A549 (cell line): ENCODE measurements at regions not wholly inside any gene's neighbourhood (a gene's known extent, or its start where the extent isn't known, plus 50 kb on each side); places are given as distances from the start of the nearest gene placed in this dataset.
A peak's percentile ranks its signal among the peaks of the same experiment; 100 is the strongest.

ENCODE experiments used
- ATAC-seq, 2 experiments: fragments of 200-7000 bp in 1 of 2; fragments of >200 bp in 1 of 2; cut with Nextera tagmentation in 1 of 2; cut with Tn5 transposase in 1 of 2; 3 replicates each; pipeline versions ENCODE4 v1.8.0 to v1.9.1; 2018 to 2020; ENCODE audit warnings: mild to moderate bottlenecking in 1 of 2, moderate library complexity in 1 of 2
- CTCF ChIA-PET: fragments of 300-600 bp; sonication (Branson Sonifier 250); formaldehyde crosslinking; extraction: SDS; loops from one replicate; lab custom pipeline; 2021; ENCODE audit warnings: antibody characterized with exemption, inconsistent platforms; lab: Yijun Ruan, JAX
- POLR2A ChIA-PET: fragments of 350-600 bp; formaldehyde crosslinking; extraction: SDS; loops from one replicate; lab custom pipeline; 2021; ENCODE audit warnings: antibody characterized with exemption, inconsistent platforms; lab: Yijun Ruan, JAX
- DNase-seq, 2 experiments: peaks; one replicate each; pipeline versions ENCODE4 v3.0.0 to v3.0.0-alpha.2; 2011 to 2016; ENCODE audit warnings: low read depth in 1 of 2, low spot score in 1 of 2
- FAIRE-seq: peaks from 2 replicates; lab custom pipeline; 2011; peaks lifted over from hg19 to GRCh38; lab: Jason Lieb, UNC
- H3K27ac ChIP-seq, 2 experiments: fragments of >200 bp; sonication (Bioruptor Twin); formaldehyde crosslinking; 3 replicates each; pipeline ENCODE4 v1.5.1; 2016 to 2017
- H3K4me1 ChIP-seq: fragments of >200 bp; sonication (Bioruptor Twin); formaldehyde crosslinking; 3 replicates; pipeline ENCODE4 v1.6.1; 2016
- H3K4me2 ChIP-seq: fragments of >200 bp; sonication (Bioruptor Twin); formaldehyde crosslinking; 3 replicates; pipeline ENCODE4 v1.6.1; 2016
- H3K4me3 ChIP-seq: fragments of >200 bp; sonication (Bioruptor Twin); formaldehyde crosslinking; 3 replicates; pipeline ENCODE4 v1.5.1; 2016
- H3K9me3 ChIP-seq: fragments of >200 bp; sonication (Bioruptor Twin); formaldehyde crosslinking; 3 replicates; pipeline ENCODE4 v1.6.1; 2016
- CEBPB ChIP-seq, 2 experiments: fragments of >200 bp in 1 of 2; sonication (Bioruptor Twin) in 1 of 2; formaldehyde crosslinking in 1 of 2; IDR thresholded peaks; 2 replicates each; pipeline ENCODE4 v1.6.1; 2012 to 2016
- CHD4 ChIP-seq: fragments of 200-600 bp; sonication (generic); IDR thresholded peaks from 2 replicates; pipeline ENCODE4 v1.6.1; 2016; ENCODE audit warnings: antibody characterized with exemption, mild to moderate bottlenecking, borderline replicate concordance
- FOSB ChIP-seq: fragments of 250-450 bp; sonication (Bioruptor Pico); IDR thresholded peaks from 2 replicates; pipeline ENCODE4 v1.5.0; 2020; ENCODE audit warnings: mild to moderate bottlenecking, moderate library complexity
- FOSL2 ChIP-seq, 2 experiments: fragments of 450-650 bp in 1 of 2; fragments of >200 bp in 1 of 2; sonication (Bioruptor Twin) in 1 of 2; formaldehyde crosslinking; IDR thresholded peaks; 2 replicates each; pipeline versions ENCODE4 v1.5.0 to v1.6.1; 2016 to 2020; ENCODE audit warnings: mild to moderate bottlenecking in 1 of 2, moderate library complexity in 1 of 2
- HEYL ChIP-seq: fragments of 250-450 bp; sonication (Bioruptor Pico); IDR thresholded peaks from 2 replicates; pipeline ENCODE4 v1.8.0; 2021; ENCODE audit warnings: mild to moderate bottlenecking, moderate library complexity
- HOXA7 ChIP-seq: fragments of 250-450 bp; sonication (Bioruptor Pico); IDR thresholded peaks from 2 replicates; pipeline ENCODE4 v1.5.0; 2020; ENCODE audit warnings: mild to moderate bottlenecking, moderate library complexity
- HOXB13 ChIP-seq: fragments of 250-450 bp; sonication (Bioruptor Pico); IDR thresholded peaks from 2 replicates; pipeline ENCODE4 v1.5.0; 2020; ENCODE audit warnings: low read depth, mild to moderate bottlenecking, moderate library complexity
- HOXB5 ChIP-seq: fragments of 250-450 bp; sonication (Bioruptor Pico); IDR thresholded peaks from 2 replicates; pipeline ENCODE4 v1.5.0; 2020; ENCODE audit warnings: mild to moderate bottlenecking, moderate library complexity
- JUNB ChIP-seq: fragments of >200 bp; sonication (Bioruptor Twin); formaldehyde crosslinking; IDR thresholded peaks from 2 replicates; pipeline ENCODE4 v1.6.1; 2016
- KDM5A ChIP-seq: fragments of 200-600 bp; sonication (generic); IDR thresholded peaks from 2 replicates; pipeline ENCODE4 v1.6.1; 2016; ENCODE audit warnings: antibody characterized with exemption, mild to moderate bottlenecking
- MYC ChIP-seq: IDR thresholded peaks from 2 replicates; pipeline ENCODE4 v1.6.1; 2012; ENCODE audit warnings: mild to moderate bottlenecking, inconsistent platforms, low read length, improper control_type of control experiment, borderline replicate concordance
- NPAS2 ChIP-seq: fragments of 250-450 bp; sonication (Bioruptor Pico); IDR thresholded peaks from 2 replicates; pipeline ENCODE4 v1.8.0; 2022; ENCODE audit warnings: mild to moderate bottlenecking, moderate library complexity, borderline replicate concordance
- POLR2AphosphoS2 ChIP-seq: conservative IDR thresholded peaks from 2 replicates; pipeline ENCODE4 v1.6.1; 2012; ENCODE audit warnings: low read length, improper control_type of control experiment, inconsistent platforms
- TP53 ChIP-seq: fragments of 250-450 bp; sonication (Bioruptor Pico); IDR thresholded peaks from 2 replicates; pipeline ENCODE4 v1.5.0; 2021; ENCODE audit warnings: mild to moderate bottlenecking, moderate library complexity
- ZFP36 ChIP-seq: fragments of 450-650 bp; IDR thresholded peaks from 2 replicates; pipeline ENCODE4 v1.6.1; 2014; ENCODE audit warnings: borderline replicate concordance; ENCODE audit not compliant: partially characterized antibody
- ZSCAN20 ChIP-seq: fragments of 250-450 bp; sonication (Bioruptor Pico); IDR thresholded peaks from 2 replicates; pipeline ENCODE4 v1.8.0; 2022; ENCODE audit warnings: mild to moderate bottlenecking, moderate library complexity
- WGBS: methylation state at CpG from one replicate; pipeline ENCODE4 v1.1.6; 2017; ENCODE audit errors: missing lambda C conversion rate; 5-methylcytosine and 5-hydroxymethylcytosine counted together
- TF ChIP-seq, protein P1 (sequence below): fragments of 200-600 bp; sonication (generic); IDR thresholded peaks from 2 replicates; pipeline ENCODE4 v1.6.1; 2016; ENCODE audit warnings: antibody characterized with exemption, mild to moderate bottlenecking, moderate library complexity
- TF ChIP-seq, protein P2 (sequence below): fragments of 150-350 bp; IDR thresholded peaks from 2 replicates; pipeline ENCODE4 v1.6.1; 2014; ENCODE audit warnings: low read depth, mild to moderate bottlenecking, low read length
- TF ChIP-seq, protein P3 (sequence below): IDR thresholded peaks from 2 replicates; pipeline ENCODE4 v1.6.1; 2012
- TF ChIP-seq, protein P4 (sequence below): fragments of >200 bp; sonication (Bioruptor Twin); formaldehyde crosslinking; IDR thresholded peaks from 2 replicates; pipeline ENCODE4 v1.6.1; 2016

DNA sequence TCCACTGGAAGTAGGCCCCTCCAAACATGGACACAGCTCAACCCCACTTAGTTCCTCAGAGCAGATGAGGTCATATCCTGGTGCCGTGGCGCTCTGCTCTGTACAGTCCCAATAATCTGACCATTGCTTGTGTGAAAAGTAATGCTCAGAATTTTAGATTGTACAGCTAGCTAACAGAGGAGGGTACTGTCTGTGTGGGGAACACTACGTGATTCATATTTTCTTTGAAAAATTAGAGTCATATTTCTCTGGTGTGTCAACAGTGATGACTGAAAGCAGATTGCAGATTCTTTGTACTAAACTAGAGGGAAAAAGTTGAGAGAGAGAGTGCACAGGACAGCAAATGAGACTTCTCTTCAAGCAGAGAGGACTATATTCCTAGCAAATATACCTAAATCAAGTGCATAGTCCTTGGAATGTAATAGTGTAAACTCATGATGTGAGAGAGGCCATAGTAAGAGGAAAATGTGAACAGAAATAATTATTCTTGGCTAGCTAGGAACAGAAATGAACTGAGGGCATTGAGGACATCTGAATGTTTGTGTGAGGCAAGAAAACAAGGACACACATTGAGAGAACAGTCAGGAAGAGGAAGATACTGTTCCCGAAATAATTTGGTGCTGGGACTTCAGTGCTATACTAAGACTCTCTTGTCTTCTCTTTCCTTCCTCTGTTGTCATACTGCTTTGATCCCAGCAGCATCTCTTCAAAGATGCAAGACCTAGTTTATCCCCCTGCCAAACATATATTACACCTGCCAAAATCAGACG is 157.0 kb upstream of the RND3 start:
- POLR2A ChIA-PET = no interaction called here
- H3K4me3 ChIP-seq = no peak overlapping the region
- peak overlapping the region; percentile 72 to 75 for H3K27ac ChIP-seq
- peak; percentile 94 to 96 for ATAC-seq
- no peak for FAIRE-seq
- CTCF ChIA-PET = interaction anchor here (1.0 kb wide), 1 partner anchor 19 kb away, joined by 3 read pairs; no protein-coding TSS in a partner anchor
- no peaks in the 10 kb centered on the region for H3K9me3 ChIP-seq
- peak in 1 of 2 experiments; percentile 52 for DNase-seq
- WGBS = 24% methylated on average over 5 of the region's 5 CpGs
- peak overlapping the region; percentile 68 for H3K4me2 ChIP-seq
- TF ChIP-seq JUNB (peak; percentile 57; the same call in 1 of the 2 replicates), FOSL2 (IDR thresholded peaks at IDR 0.05) (no peak), FOSL2 (CRISPR knock-in tag; IDR thresholded peaks at IDR 0.05) (peak; percentile 61; the same call in 1 of the 2 replicates)
- TF ChIP-seq, protein P1, sequence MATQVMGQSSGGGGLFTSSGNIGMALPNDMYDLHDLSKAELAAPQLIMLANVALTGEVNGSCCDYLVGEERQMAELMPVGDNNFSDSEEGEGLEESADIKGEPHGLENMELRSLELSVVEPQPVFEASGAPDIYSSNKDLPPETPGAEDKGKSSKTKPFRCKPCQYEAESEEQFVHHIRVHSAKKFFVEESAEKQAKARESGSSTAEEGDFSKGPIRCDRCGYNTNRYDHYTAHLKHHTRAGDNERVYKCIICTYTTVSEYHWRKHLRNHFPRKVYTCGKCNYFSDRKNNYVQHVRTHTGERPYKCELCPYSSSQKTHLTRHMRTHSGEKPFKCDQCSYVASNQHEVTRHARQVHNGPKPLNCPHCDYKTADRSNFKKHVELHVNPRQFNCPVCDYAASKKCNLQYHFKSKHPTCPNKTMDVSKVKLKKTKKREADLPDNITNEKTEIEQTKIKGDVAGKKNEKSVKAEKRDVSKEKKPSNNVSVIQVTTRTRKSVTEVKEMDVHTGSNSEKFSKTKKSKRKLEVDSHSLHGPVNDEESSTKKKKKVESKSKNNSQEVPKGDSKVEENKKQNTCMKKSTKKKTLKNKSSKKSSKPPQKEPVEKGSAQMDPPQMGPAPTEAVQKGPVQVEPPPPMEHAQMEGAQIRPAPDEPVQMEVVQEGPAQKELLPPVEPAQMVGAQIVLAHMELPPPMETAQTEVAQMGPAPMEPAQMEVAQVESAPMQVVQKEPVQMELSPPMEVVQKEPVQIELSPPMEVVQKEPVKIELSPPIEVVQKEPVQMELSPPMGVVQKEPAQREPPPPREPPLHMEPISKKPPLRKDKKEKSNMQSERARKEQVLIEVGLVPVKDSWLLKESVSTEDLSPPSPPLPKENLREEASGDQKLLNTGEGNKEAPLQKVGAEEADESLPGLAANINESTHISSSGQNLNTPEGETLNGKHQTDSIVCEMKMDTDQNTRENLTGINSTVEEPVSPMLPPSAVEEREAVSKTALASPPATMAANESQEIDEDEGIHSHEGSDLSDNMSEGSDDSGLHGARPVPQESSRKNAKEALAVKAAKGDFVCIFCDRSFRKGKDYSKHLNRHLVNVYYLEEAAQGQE = no peak
- peaks cover 31% of the 10 kb centered on the region for H3K4me1 ChIP-seq

DNA sequence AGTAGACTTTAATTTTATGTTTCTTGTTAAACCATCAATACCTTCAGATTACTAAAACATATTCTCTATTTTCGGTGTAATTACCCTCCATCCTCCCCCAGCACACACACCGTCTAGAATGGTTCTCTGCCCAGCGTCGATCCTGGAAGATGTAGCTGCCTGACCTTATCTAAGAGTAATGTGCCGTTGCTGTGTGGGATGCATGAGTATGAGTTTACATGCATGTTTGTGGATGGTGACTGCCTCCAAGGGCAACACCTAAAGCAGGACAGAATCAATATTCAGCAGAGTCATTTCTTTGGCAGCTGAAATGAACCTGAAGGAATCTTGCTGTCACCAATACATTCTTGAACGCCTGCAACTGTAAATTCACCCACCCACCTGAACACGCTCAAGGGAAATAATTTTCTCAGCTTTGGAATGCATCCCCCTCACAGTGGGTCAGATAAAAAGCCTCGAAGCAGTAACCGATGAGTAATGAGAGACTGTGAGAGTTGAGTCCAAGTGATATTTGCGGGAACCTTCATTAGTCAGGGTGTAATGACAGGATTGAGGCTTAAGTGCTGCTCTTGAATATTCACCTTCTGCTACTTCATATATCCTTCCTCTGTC is 155.8 kb upstream of the RND3 start:
- DNase-seq (no peak), FAIRE-seq (no peak), ATAC-seq (no peak)
- TF ChIP-seq HOXB5 (CRISPR knock-in tag) (no peak), ZFP36 (no peak), HOXB13 (CRISPR knock-in tag) (no peak), KDM5A (no peak), FOSB (no peak), ZSCAN20 (CRISPR knock-in tag) (no peak), CHD4 (no peak), HEYL (CRISPR knock-in tag) (no peak), TP53 (no peak), CEBPB (IDR thresholded peaks at IDR 0.05) (no peak), FOSL2 (IDR thresholded peaks at IDR 0.05) (no peak), FOSL2 (CRISPR knock-in tag; IDR thresholded peaks at IDR 0.05) (no peak), HOXA7 (CRISPR knock-in tag) (no peak), POLR2AphosphoS2 (no peak), NPAS2 (no peak), MYC (no peak)
- TF ChIP-seq, protein P2, sequence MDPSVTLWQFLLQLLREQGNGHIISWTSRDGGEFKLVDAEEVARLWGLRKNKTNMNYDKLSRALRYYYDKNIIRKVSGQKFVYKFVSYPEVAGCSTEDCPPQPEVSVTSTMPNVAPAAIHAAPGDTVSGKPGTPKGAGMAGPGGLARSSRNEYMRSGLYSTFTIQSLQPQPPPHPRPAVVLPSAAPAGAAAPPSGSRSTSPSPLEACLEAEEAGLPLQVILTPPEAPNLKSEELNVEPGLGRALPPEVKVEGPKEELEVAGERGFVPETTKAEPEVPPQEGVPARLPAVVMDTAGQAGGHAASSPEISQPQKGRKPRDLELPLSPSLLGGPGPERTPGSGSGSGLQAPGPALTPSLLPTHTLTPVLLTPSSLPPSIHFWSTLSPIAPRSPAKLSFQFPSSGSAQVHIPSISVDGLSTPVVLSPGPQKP = no peak
- TF ChIP-seq, protein P3, sequence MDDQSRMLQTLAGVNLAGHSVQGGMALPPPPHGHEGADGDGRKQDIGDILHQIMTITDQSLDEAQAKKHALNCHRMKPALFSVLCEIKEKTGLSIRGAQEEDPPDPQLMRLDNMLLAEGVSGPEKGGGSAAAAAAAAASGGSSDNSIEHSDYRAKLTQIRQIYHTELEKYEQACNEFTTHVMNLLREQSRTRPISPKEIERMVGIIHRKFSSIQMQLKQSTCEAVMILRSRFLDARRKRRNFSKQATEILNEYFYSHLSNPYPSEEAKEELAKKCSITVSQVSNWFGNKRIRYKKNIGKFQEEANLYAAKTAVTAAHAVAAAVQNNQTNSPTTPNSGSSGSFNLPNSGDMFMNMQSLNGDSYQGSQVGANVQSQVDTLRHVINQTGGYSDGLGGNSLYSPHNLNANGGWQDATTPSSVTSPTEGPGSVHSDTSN = no peak
- TF ChIP-seq, protein P1 = no peak
- TF ChIP-seq, protein P4, sequence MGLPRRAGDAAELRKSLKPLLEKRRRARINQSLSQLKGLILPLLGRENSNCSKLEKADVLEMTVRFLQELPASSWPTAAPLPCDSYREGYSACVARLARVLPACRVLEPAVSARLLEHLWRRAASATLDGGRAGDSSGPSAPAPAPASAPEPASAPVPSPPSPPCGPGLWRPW = no peak
- 91% methylated on average over 10 of the region's 10 CpGs for WGBS
- Histone ChIP-seq H3K4me2 (no peak overlapping the region; the same call in 2 of the 3 replicates), H3K4me3 (no peak overlapping the region), H3K27ac (peak overlapping the region; percentile 72 to 75; a peak in 4 of 6 replicates), H3K9me3 (no peaks in the 10 kb centered on the region), H3K4me1 (peaks cover 37% of the 10 kb centered on the region)
- CTCF ChIA-PET = interaction anchor here (0.6 kb wide), 1 partner anchor 294 kb away, joined by 3 read pairs; no protein-coding TSS in a partner anchor
- POLR2A ChIA-PET = no interaction called here
